Thyroid gland (tissue), 4 donors: ENCODE measurements at regions not wholly inside any gene's neighbourhood (a gene's known extent, or its start where the extent isn't known, plus 50 kb on each side); places are given as distances from the start of the nearest gene placed in this dataset.

Experiments used
- CTCF ChIP-seq, 6 experiments: fragments of 200-600 bp in 3 of 6; fragments of 450-650 bp in 3 of 6; sonication (generic) in 3 of 6; IDR thresholded peaks; one replicate each; pipeline ENCODE4 v1.5.1; 2016 to 2019; ENCODE audit warnings: antibody characterized with exemption in 6 of 6, mild to moderate bottlenecking in 2 of 6, inconsistent platforms in 1 of 6, moderate library complexity in 1 of 6
- POLR2A ChIP-seq, 2 donors: fragments of 450-650 bp; IDR thresholded peaks; one replicate each; pipeline ENCODE4 v1.6.1; 2017; ENCODE audit warnings: antibody characterized with exemption in 2 of 2, mild to moderate bottlenecking in 2 of 2, moderate library complexity in 1 of 2

DNA sequence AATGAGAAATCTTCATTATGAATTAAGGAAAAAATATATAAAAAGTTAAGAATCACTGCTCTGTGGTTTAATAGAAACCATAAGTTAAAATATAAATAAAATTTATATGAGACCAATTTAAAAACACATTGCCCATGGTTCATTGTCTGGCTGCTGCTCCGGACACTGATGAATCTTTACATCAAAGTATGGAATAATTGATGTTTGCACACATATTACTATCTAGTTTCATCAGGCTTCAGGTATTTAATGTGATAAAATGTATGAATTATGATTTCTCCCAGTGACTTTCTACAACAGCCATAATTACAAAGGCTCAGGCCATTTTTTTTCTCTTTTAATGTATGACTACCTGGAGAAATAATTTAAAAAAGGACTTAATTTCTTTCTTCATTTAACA lies 599.1 kb upstream of the PRMT6 start:
- TF ChIP-seq CTCF (IDR thresholded peaks at IDR 0.05) (no peak), POLR2A (IDR thresholded peaks at IDR 0.05) (no peak)
